ENCODE measurements at regions not wholly inside any gene's neighbourhood (a gene's known extent, or its start where the extent isn't known, plus 50 kb on each side); places are given as distances from the start of the nearest gene placed in this dataset.

DNA sequence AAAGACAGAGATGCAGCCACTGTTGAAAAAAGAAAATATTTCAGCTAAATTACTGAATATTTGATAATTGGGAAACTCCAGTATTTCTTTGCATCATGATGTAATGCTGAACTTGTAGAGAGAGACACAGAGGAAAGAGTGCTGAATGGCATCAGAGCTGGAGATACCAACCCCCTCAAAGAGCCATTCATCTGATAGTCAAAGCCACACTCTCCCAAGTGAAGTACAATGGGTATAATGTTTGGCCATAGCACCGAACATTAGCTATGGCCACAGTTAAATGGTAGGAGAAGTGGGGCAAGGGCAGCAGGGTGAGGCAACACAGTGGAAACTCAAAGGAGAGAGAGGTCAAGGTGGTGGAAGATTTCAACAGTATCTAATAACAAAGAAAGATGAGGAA is 107.5 kb upstream of the TNFSF4 start:
- TF ChIP-seq, protein P1, sequence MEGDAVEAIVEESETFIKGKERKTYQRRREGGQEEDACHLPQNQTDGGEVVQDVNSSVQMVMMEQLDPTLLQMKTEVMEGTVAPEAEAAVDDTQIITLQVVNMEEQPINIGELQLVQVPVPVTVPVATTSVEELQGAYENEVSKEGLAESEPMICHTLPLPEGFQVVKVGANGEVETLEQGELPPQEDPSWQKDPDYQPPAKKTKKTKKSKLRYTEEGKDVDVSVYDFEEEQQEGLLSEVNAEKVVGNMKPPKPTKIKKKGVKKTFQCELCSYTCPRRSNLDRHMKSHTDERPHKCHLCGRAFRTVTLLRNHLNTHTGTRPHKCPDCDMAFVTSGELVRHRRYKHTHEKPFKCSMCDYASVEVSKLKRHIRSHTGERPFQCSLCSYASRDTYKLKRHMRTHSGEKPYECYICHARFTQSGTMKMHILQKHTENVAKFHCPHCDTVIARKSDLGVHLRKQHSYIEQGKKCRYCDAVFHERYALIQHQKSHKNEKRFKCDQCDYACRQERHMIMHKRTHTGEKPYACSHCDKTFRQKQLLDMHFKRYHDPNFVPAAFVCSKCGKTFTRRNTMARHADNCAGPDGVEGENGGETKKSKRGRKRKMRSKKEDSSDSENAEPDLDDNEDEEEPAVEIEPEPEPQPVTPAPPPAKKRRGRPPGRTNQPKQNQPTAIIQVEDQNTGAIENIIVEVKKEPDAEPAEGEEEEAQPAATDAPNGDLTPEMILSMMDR (IDR thresholded peaks at IDR 0.05; ENCODE audit: insufficient read depth, low read length) = no peak
- TF ChIP-seq POLR2AphosphoS5 (IDR thresholded peaks at IDR 0.05; ENCODE audit: low read depth) = no peak
- TF ChIP-seq, protein P2, sequence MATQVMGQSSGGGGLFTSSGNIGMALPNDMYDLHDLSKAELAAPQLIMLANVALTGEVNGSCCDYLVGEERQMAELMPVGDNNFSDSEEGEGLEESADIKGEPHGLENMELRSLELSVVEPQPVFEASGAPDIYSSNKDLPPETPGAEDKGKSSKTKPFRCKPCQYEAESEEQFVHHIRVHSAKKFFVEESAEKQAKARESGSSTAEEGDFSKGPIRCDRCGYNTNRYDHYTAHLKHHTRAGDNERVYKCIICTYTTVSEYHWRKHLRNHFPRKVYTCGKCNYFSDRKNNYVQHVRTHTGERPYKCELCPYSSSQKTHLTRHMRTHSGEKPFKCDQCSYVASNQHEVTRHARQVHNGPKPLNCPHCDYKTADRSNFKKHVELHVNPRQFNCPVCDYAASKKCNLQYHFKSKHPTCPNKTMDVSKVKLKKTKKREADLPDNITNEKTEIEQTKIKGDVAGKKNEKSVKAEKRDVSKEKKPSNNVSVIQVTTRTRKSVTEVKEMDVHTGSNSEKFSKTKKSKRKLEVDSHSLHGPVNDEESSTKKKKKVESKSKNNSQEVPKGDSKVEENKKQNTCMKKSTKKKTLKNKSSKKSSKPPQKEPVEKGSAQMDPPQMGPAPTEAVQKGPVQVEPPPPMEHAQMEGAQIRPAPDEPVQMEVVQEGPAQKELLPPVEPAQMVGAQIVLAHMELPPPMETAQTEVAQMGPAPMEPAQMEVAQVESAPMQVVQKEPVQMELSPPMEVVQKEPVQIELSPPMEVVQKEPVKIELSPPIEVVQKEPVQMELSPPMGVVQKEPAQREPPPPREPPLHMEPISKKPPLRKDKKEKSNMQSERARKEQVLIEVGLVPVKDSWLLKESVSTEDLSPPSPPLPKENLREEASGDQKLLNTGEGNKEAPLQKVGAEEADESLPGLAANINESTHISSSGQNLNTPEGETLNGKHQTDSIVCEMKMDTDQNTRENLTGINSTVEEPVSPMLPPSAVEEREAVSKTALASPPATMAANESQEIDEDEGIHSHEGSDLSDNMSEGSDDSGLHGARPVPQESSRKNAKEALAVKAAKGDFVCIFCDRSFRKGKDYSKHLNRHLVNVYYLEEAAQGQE (IDR thresholded peaks at IDR 0.05; ENCODE audit: insufficient replicate concordance, low read depth) = no peak
